CD4-positive, alpha-beta T cell treated with Interleukin-4 for 1 hour (primary cell): ENCODE measurements at regions not wholly inside any gene's neighbourhood (a gene's known extent, or its start where the extent isn't known, plus 50 kb on each side); places are given as distances from the start of the nearest gene placed in this dataset.

Source experiments
- DNase-seq, 2 donors: peaks; one replicate each; pipeline ENCODE4 v3.0.0-alpha.2; 2020 to 2022

DNA sequence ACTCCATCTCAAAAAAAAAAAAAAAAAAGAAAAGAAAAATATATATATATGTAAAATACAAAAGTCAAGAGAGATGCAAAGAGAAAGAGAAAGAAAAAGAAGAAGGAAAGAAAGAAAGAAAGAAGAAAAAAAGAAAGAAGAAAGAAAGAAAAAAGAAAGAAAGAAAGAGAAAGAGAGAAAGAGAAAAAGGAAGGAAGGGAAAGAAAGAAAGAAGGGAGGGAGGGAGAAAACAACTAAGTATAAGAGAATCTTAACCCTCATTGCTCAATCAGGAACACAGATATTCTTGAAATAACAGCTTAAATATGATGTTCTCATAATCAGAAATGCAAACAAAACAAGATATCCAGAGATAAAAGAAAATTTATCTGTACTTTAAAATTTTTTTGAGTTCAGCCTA, 54.4 kb upstream of the MARCKS start:
- no peak for DNase-seq

DNA sequence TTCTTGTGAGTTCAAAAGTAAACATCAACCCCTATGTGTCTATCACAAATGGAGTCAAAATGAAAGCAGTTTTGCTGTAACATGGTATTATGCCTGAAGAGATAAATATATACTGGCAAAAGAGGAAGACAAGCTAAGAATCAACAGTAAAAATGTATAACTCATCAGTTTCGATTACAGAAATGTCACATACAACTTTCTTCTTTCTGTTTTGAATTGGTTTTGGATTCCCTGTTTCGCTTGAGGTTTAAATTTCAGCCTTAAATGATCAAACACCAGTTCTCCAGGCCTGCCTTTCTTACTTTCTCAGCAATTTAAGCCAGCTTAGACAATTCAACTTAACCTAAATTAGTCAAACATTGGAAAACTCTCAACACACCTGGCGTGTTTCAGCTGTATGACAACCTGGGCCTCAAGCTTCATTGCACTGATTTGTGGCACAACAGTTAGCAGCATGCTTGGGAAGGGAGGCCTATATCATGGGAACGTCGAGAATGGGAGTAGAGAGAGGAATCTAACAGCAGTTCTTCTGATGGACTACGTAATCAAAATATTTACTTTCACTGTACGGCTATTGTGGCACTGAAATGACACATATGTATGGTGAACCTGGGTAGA, 51.9 kb upstream of the MARCKS start:
- DNase-seq = no peak

DNA sequence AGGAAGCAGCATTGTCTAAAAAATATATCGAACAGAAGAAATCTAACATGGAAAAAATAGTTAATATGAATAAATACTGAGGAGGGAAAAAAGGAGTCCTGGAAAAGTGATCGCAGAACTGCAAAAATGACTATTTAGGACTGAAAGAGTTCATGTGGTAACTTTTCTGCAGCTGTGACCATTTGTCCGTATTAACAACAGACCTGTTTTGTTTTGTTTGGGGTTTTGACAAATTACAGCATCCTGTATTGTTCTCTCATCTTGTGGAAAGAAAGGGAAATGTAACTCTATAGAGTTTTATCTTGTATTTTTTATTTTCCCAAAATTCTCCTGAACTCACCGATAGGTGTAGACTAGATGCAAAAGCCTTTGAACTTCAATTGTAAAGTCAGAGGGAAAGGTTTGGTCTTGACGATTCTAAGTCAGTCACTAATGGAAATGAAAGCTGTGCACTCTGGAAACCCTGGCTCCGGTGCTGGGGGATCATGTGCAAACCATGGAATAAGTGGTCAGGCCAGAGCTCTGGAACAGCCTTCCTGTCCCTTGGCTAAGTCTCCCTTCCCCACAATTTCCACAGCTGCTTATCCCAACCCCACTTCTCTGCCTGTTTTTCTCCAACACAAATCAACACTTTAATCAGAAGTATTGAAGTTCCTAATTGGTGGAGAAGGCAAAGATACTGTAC, 51.2 kb upstream of the MARCKS start:
- no peak for DNase-seq
